CD4-positive, alpha-beta T cell treated with Interleukin-4 for 4 hours (primary cell): ENCODE measurements at regions not wholly inside any gene's neighbourhood (a gene's known extent, or its start where the extent isn't known, plus 50 kb on each side); places are given as distances from the start of the nearest gene placed in this dataset.
"Not testable (repeated sequence)": the region's sequence is repeated elsewhere in the genome, so short reads cannot be mapped to it uniquely, and the experiment has no call there.

Experiments
- DNase-seq: peaks from one replicate; pipeline ENCODE4 v3.0.0-alpha.2; 2020

DNA sequence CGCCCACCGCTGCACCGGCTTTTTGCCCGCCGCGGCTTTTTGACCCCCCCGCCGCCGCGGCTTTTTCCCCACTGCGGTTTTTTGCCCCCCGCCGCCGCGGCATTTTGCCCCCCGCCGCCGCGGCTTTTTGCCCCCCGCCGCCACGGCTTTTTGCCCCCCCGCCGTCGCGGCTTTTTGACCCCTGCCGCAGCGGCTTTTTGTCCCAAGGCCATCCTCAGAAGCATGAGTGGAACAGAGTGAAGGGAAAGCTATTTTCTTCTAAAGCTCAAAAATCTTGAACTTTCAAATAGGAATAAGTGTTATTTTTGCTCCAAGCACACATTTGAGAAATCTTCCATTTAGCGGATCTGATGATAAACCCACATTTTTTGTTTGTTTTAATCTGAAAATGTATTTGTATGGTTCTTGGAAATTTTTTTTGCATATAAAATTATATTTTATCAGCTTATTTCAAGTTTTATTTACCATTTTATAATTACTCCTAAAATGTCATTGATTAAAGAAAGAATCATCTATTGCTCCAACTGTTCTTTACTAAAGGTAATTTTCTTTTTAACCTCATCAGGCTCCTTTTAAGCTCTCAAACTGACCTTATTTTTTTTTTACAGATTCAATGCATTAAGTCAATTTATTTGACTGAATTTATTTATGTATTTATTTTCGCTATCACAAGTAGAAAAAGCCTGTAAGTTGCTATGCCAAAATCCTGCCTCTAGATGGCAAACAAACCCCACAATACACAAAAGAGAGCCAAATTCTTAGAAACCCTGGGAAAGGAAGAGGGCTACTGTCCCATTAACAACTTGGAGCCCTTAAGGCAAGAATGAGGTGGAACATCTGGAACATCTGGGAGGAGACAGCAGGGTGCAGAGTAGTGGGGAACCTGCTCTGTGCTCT is 460.3 kb downstream of the ZNF33B start:
- not testable (repeated sequence) for DNase-seq

DNA sequence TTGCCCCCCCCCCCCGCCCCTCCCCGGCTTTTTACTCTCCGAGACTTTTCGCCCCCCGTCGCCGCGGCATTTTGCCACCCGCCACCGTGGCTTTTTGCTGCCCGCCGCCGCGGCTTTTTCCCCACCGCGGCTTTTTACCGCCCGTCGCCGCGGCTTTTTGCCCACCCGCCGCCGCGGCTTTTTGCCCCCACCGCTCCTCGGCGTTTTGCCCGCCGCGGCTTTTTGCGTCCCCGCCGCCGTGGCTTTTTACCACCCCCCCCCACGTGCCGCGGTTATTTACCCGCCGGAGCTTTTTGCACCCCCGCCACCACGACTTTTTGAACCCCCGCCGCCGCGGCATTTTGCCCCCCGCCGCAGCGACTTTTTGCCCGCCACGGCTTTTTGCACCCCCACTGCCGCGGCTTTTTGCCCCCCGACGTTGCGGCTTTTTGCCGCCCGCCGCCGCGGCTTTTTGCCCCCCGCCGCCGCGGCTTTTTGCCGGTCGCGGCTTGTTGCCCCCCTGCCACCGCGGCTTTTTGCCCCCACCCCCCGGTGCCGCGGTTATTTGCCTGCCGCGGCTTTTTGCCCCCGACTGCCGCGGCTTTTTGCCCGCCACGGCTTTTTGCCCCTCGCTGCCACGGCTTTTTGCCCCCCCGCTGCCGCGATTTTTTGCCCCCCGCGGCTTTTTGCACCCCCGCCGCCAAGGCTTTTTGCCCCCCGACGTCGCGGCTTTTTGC is 461.1 kb downstream of the ZNF33B start:
- DNase-seq: no peak

DNA sequence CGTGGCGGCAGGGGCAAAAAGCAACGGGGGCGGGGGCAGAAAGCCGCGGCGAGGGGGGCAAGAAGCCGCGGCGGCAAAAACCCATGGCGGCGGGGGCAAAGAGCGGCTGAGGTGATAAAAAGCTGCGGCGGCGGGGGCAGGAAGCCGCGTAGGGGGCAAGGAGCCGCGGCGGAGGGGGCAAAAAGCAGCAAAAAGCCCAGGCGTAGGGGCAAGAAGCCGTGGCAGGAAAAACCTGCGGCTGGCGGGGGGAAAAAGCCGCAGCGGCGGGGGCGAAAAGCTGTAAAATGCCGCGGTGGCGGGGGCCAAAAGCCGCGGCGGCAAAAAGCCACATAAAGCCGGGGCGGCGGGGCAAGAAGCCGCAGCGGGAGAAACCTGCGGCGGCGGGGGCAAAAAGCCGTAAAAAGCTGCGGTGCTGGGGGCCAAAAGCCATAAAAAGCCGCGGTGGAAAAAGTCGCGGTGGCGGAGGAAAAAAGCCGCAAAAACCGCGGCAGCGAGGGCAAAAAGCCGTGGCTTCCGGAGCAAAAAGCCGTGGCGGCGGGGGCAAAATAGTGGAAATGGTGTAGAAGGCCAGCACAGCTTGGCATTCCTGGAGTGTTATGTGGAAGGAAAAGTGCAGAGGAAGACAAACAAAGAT is 487.8 kb downstream of the ZNF33B start:
- DNase-seq: no peak

DNA sequence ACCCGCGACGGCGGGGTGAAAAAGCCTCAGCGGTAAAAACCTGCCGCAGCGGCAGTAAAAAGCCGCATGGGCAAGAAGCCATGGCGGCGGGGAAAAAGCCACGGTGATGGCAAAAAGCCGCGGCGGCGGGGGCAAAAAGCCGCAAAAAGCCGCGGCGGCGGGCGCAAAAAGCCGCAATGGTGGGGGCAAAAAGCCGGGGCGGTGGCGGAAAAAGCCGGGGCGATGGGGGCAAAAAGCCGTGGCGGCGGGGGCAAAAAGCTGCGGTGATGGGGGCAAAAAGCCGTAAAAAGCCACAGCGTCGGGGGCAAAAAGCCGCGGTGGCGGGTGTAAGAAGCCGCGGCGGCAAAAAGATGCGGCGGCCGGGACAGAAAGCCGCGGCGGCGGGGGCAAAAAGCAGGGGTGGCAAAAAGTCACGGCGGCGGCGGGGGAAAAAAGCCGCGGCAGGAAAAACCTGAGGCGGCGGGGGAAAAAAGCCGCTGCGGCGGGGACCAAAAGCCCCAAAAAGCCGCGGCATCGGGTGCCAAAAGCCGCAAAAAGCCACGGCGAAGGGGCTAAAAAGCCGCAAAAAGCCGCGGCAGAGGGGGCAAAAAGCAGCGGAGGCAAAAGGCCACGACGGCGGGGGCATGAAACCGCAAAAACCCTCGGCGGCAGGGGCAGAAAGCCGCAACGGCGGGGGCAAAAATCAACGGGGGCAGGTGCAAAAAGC is 488.5 kb downstream of the ZNF33B start:
- no peak for DNase-seq

DNA sequence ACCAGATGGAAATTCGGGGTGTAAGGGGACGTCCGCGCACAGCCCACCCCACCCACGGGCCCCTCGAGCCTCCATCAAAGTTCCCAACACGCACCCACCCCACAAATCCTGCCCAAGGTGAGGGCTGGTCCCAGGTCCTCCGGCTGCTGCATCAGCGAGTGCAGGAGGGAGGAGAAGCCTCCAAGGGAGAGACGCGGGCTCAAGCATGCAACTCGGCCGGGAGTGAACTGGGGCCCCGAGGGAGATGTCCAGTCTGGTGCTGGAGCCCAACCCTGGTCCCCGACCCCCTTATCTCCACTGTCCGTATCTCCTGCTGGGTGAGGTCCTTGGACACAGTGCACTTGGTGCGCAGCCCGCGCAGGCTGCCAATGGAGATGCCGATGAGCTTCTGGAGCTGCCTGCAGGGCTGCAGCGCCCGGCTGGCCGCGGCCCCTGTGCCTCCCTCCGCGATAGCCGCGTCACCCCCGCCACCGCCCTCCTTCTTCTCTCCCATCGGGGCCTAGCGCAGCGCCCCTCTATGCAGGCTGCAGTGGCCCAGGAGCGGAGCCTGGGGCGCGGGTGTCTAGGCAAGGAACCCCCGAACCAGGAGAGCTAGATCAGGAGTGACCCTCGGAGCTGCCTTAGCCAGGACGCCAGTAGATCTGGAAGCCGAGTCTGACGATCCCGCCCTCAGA is 489.2 kb downstream of the ZNF33B start:
- no peak for DNase-seq

DNA sequence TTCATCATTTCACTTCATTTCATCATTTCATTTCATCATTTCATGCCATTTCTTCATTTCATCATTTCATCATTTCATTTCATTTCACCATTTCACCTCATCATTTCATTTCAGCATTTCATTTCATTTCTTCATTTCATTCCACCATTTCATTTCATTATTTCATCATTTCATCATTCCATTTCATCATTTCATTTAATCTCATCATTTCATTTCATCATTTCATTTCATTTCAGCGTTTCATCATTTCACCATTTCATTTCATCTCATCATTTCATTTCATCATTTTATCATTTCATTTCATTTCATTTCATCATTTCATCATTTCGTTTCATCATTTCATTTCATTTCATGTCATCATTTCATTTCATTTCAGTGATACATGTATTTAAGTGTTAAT is 492.2 kb downstream of the ZNF33B start:
- DNase-seq: not testable (repeated sequence)

DNA sequence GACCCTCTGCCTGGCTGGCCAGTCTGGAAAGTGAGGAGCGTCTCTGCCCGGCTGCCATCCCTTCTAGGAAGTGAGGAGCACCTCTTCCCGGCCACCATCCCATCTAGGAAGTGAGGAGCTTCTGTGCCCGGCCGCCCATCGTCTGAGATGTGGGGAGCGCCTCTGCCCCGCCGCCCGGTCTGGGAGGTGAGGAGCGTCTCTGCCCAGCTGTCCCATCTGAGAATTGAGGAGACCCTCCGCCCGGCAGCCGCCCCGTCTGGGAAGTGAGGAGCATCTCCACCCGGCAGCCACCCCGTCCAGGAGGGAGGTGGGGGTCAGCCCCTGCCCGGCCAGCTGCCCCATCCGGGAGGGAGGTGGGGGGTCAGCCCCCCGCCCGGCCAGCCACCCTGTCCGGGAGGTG is 500.3 kb downstream of the ZNF33B start:
- DNase-seq: not testable (repeated sequence)

DNA sequence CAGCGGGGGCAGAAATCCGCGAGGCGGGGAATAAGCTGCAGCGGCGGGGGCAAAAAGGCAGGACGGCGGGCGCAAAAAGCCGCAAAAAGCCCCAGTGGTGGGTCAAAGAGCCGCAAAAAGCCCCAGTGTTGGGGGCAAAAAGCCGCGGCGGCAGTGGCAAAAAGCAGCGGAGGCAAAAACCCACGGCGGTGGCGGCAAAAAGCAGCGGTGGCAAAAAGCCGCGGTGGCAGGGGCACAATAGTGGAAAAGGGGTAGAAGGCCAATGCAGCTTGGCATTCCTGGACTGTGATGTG is 525.3 kb downstream of the ZNF33B start:
- no peak for DNase-seq

DNA sequence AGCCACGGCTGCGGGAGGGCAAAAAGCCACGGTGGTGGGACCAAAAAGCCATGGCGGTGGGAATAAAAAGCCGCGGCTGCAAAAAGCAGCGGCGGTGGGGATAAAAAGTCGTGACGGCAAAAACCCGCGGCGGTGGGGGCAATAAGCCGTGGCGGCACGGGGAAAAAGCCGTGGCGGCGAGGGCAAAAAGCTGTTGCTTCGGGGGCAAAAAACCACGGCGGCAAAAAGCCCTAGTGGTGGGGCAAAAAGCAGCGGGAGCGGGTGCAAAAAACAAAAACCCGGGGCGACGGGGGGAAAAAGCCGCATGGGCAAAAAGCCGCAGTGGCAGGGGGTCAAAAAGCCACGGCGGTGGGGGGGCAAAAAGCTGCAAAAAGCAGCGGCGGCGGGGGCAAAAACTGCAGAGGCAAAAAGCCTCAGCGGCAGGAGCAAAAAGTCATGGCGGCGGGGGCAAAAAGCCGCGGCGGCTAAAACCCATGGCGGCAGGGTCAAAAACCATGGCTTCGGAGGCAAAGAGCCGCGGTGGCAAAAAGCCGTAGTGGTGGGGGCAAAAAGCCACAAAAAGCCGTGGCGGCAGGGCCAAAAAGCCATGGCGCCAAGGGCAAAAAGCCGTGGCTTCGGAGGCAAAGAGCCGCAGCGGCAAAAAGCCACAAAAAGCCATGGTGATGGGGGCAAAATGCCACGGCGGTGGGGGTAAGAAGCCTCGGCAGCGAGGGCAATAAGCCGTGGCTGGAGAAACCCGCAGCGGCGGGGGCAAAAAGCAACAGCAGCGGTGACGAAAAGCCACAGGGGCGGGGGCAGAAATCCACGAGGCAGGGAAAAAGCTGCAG is 525.8 kb downstream of the ZNF33B start:
- no peak for DNase-seq

DNA sequence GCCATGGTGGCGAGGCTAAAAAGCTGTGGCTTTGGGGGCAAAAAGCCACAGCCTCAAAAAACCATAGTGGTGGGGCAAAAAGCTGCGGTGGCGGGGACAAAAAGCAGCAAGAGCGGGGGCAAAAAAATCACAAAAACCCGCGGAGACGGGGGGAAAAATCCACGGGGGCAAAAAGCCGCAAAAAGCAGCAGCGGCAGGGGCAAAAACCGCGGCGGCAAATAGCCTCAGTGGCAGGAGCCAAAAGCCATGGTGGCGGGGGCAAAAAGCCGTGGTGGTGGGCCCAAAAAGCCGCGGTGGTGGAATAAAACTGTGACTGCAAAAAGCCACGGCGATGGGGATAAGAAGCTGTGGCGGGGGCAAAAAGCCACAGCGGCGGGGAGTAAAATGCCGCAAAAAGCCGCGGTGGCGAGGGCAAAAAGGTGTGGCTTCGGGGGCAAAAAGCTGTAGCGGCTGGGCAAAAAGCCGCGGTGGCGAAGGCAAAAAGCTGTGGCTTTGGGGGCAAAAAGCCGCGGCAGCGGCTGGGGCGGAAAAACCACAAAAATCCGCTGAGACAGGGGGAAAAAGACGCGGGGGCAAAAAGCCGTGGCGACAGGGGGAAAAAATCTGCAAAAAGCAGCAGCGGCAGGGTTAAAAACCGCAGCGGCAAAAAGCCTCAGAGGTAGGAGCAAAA is 526.6 kb downstream of the ZNF33B start:
- DNase-seq: no peak

DNA sequence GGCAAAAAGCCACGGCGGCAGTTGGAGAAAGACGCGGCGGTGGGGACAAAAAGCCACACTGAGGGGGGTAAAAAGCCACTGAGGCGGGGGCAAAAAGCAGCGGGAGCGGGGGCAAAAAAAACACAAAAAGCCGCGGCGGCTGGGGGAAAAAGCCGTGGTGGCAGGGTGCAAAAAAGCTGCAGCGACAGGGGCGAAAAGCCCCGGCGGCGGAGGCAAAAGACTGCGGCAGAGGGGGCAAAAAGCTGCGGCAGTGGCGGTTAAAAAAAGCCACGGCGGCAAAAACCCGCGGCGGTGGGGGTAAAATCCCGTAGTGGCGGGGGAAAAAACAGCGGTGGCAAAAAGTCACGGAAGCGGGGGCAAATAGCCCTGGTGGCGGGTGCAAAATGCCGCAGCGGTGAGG is 527.3 kb downstream of the ZNF33B start:
- no peak for DNase-seq
